HG03060 (cell line): ENCODE measurements at regions not wholly inside any gene's neighbourhood (a gene's known extent, or its start where the extent isn't known, plus 50 kb on each side); places are given as distances from the start of the nearest gene placed in this dataset.

ENCODE experiments used
- ATAC-seq: cut with Tn5 transposase; IDR thresholded peaks from one replicate; pipeline ENCODE4 v1.9.1; 2021; ENCODE audit warnings: low read depth, moderate number of reproducible peaks; ENCODE audit not compliant: unreplicated experiment

GRCh38 chr6:88558981-88559380 is 392.8 kb upstream of the CNR1 start:
- ATAC-seq = no peak

GRCh38 chr6:88556663-88557062 is 390.5 kb upstream of the CNR1 start:
- ATAC-seq = no peak

- no peak for ATAC-seq
Observed at GRCh38 chr6:88548891-88549505, 382.9 kb upstream of the CNR1 start.

GRCh38 chr6:88547768-88548167 is 381.6 kb upstream of the CNR1 start:
- no peak for ATAC-seq

- no peak for ATAC-seq
Observed at GRCh38 chr6:88545991-88546390, 379.8 kb upstream of the CNR1 start.

- no peak for ATAC-seq
Observed at GRCh38 chr6:88544986-88545612, 379.0 kb upstream of the CNR1 start.

- ATAC-seq = no peak
Observed at GRCh38 chr6:88539295-88539764, 373.2 kb upstream of the CNR1 start.

GRCh38 chr6:88538840-88539239 is 372.7 kb upstream of the CNR1 start:
- no peak for ATAC-seq

GRCh38 chr6:88538130-88538706 is 372.1 kb upstream of the CNR1 start:
- no peak for ATAC-seq

- ATAC-seq = no peak
Observed at GRCh38 chr6:88536071-88536625, 370.0 kb upstream of the CNR1 start.

- no peak for ATAC-seq
Observed at GRCh38 chr6:88535306-88535705, 369.2 kb upstream of the CNR1 start.

- no peak for ATAC-seq
Observed at GRCh38 chr6:88532241-88532860, 366.2 kb upstream of the CNR1 start.

GRCh38 chr6:88529726-88530125 is 363.6 kb upstream of the CNR1 start:
- no peak for ATAC-seq

- ATAC-seq = no peak
Observed at GRCh38 chr6:88520445-88520844, 354.3 kb upstream of the CNR1 start.

GRCh38 chr6:88520017-88520338 is 353.8 kb upstream of the CNR1 start:
- no peak for ATAC-seq

- no peak for ATAC-seq
Observed at GRCh38 chr6:88519301-88520016, 353.3 kb upstream of the CNR1 start.

GRCh38 chr6:88517737-88518136 is 351.6 kb upstream of the CNR1 start:
- no peak for ATAC-seq

- no peak for ATAC-seq
Observed at GRCh38 chr6:88513920-88514319, 347.8 kb upstream of the CNR1 start.

GRCh38 chr6:88513471-88513870 is 347.3 kb upstream of the CNR1 start:
- no peak for ATAC-seq

GRCh38 chr6:88512951-88513350 is 346.8 kb upstream of the CNR1 start:
- no peak for ATAC-seq

GRCh38 chr6:88502391-88502790 is 336.2 kb upstream of the CNR1 start:
- no peak for ATAC-seq
